Ishikawa (cell line): ENCODE measurements at regions not wholly inside any gene's neighbourhood (a gene's known extent, or its start where the extent isn't known, plus 50 kb on each side); places are given as distances from the start of the nearest gene placed in this dataset.

Experiments used
- CEBPB ChIP-seq: IDR thresholded peaks from 2 replicates; pipeline ENCODE4 v1.6.1; 2012
- CREB1 ChIP-seq: IDR thresholded peaks from 2 replicates; pipeline ENCODE4 v1.6.1; 2012; ENCODE audit warnings: low read depth
- EGR1 ChIP-seq: IDR thresholded peaks from 2 replicates; pipeline ENCODE4 v1.6.1; 2012
- EP300 ChIP-seq: IDR thresholded peaks from 2 replicates; pipeline ENCODE4 v1.6.1; 2012; ENCODE audit warnings: borderline replicate concordance
- FOXM1 ChIP-seq: IDR thresholded peaks from 2 replicates; pipeline ENCODE4 v1.6.1; 2012; ENCODE audit warnings: low read depth, borderline replicate concordance
- MAX ChIP-seq: IDR thresholded peaks from 2 replicates; pipeline ENCODE4 v1.6.1; 2012
- NFIC ChIP-seq: IDR thresholded peaks from 2 replicates; pipeline ENCODE4 v1.6.1; 2012
- RAD21 ChIP-seq: IDR thresholded peaks from 2 replicates; pipeline ENCODE4 v1.6.1; 2012; ENCODE audit warnings: low read depth
- REST ChIP-seq: IDR thresholded peaks from 2 replicates; pipeline ENCODE4 v1.6.1; 2012; ENCODE audit warnings: low read depth, mild to moderate bottlenecking
- TAF1 ChIP-seq: IDR thresholded peaks from 2 replicates; pipeline ENCODE4 v1.6.1; 2012; ENCODE audit warnings: low read depth, mild to moderate bottlenecking
- TCF12 ChIP-seq: IDR thresholded peaks from 2 replicates; pipeline ENCODE4 v1.6.1; 2012; ENCODE audit warnings: low read depth
- TEAD4 ChIP-seq: IDR thresholded peaks from 2 replicates; pipeline ENCODE4 v1.6.1; 2012
- USF1 ChIP-seq: IDR thresholded peaks from 2 replicates; pipeline ENCODE4 v1.6.1; 2012
- YY1 ChIP-seq: IDR thresholded peaks from 2 replicates; pipeline ENCODE4 v1.6.1; 2012; ENCODE audit warnings: low read depth
- ZBTB7A ChIP-seq: IDR thresholded peaks from 2 replicates; pipeline ENCODE4 v1.6.1; 2012; ENCODE audit warnings: low read depth

GRCh38 chr17:15892244-15892643, 52.7 kb upstream of the ADORA2B start:
- TF ChIP-seq YY1 = no peak
- TF ChIP-seq RAD21 = no peak
- TF ChIP-seq CREB1 = no peak
- TF ChIP-seq ZBTB7A = no peak
- TF ChIP-seq EGR1 = no peak
- TF ChIP-seq TAF1 = no peak
- no peak for TF ChIP-seq MAX
- TF ChIP-seq EP300 = no peak
- TF ChIP-seq TCF12 = no peak
- TF ChIP-seq NFIC = no peak

GRCh38 chr17:15892731-15893657, 51.9 kb upstream of the ADORA2B start:
- TF ChIP-seq CEBPB = peak; percentile 66
- no peak for TF ChIP-seq REST

GRCh38 chr17:15893658-15894024, 51.3 kb upstream of the ADORA2B start:
- TF ChIP-seq CREB1 (no peak), FOXM1 (no peak), RAD21 (no peak), MAX (no peak), USF1 (no peak), TEAD4 (no peak), CEBPB (no peak), TAF1 (no peak), NFIC (no peak), EP300 (no peak), EGR1 (no peak)

GRCh38 chr17:15894258-15894657, 50.7 kb upstream of the ADORA2B start:
- TF ChIP-seq RAD21 = no peak
- no peak for TF ChIP-seq NFIC
- no peak for TF ChIP-seq EGR1
- TF ChIP-seq ZBTB7A = no peak
- no peak for TF ChIP-seq USF1
- no peak for TF ChIP-seq MAX
- no peak for TF ChIP-seq CEBPB
- no peak for TF ChIP-seq EP300
- no peak for TF ChIP-seq TCF12
- TF ChIP-seq TEAD4 = no peak

- TF ChIP-seq TEAD4 (no peak), EGR1 (no peak), TAF1 (no peak), CEBPB (no peak), CREB1 (no peak), USF1 (no peak), EP300 (no peak), TCF12 (no peak)
These were observed 49.8 kb upstream of the ADORA2B start for GRCh38 chr17:15894913-15895658.
